Coronary artery (tissue), 2 donors: ENCODE measurements at regions not wholly inside any gene's neighbourhood (a gene's known extent, or its start where the extent isn't known, plus 50 kb on each side); places are given as distances from the start of the nearest gene placed in this dataset.

Source experiments
- DNase-seq: peaks from one replicate; pipeline ENCODE4 v3.0.0-alpha.2; 2017; ENCODE audit warnings: low spot score
- H3K27ac ChIP-seq, 2 donors: fragments of 200-600 bp; sonication (generic); one replicate each; pipeline ENCODE4 v1.5.1; 2016 to 2019
- H3K4me3 ChIP-seq: fragments of 200-600 bp; sonication (generic); 2 replicates; pipeline ENCODE4 v1.5.1; 2016; ENCODE audit warnings: mild to moderate bottlenecking, moderate library complexity
- CTCF ChIP-seq: fragments of 200-600 bp; sonication (generic); IDR thresholded peaks from one replicate; pipeline ENCODE4 v1.5.1; 2019; ENCODE audit warnings: antibody characterized with exemption

GRCh38 chr11:128244871-128245270 is 342.5 kb downstream of the ETS1 start:
- no peak overlapping the region for H3K27ac ChIP-seq
- no peak overlapping the region for H3K4me3 ChIP-seq
- DNase-seq = no peak
- no peak for TF ChIP-seq CTCF

GRCh38 chr11:128242451-128242850 is 344.9 kb downstream of the ETS1 start:
- H3K4me3 ChIP-seq = no peak overlapping the region
- H3K27ac ChIP-seq = no peak overlapping the region
- DNase-seq = no peak
- no peak for TF ChIP-seq CTCF

- DNase-seq = no peak
- Histone ChIP-seq H3K27ac (no peak overlapping the region), H3K4me3 (no peak overlapping the region)
- no peak for TF ChIP-seq CTCF
Measured at GRCh38 chr11:128240546-128240945, 346.8 kb downstream of the ETS1 start.

GRCh38 chr11:128239306-128239705 is 348.1 kb downstream of the ETS1 start:
- no peak for DNase-seq
- no peak for TF ChIP-seq CTCF
- no peak overlapping the region for H3K4me3 ChIP-seq
- H3K27ac ChIP-seq = no peak overlapping the region

- no peak for TF ChIP-seq CTCF
- Histone ChIP-seq H3K4me3 (no peak overlapping the region), H3K27ac (no peak overlapping the region)
- DNase-seq = no peak
Measured at GRCh38 chr11:128238521-128239265, 348.7 kb downstream of the ETS1 start.

GRCh38 chr11:128236506-128237498 is 350.6 kb downstream of the ETS1 start:
- no peak for DNase-seq
- TF ChIP-seq CTCF = no peak
- H3K4me3 ChIP-seq = no peak overlapping the region
- no peak overlapping the region for H3K27ac ChIP-seq
